Endothelial cell of umbilical vein (primary cell): ENCODE measurements at regions not wholly inside any gene's neighbourhood (a gene's known extent, or its start where the extent isn't known, plus 50 kb on each side); places are given as distances from the start of the nearest gene placed in this dataset.

Experiments used
- BruUV-seq: library from RNA; stranded (reverse); fragments of 400-500 nt; replicated peaks from 2 replicates; lab custom pipeline; 2021; lab: Mats Ljungman, UMichigan
- CTCF ChIA-PET: fragments of 300-600, 350-600 bp; sonication (Branson Sonifier 250); formaldehyde crosslinking; loops from one replicate; lab custom pipeline; 2021; ENCODE audit warnings: antibody characterized with exemption, inconsistent platforms; lab: Charles Lee
- POLR2A ChIA-PET: fragments of 300-600, 350-600 bp; sonication (Branson Sonifier 250); formaldehyde crosslinking; loops from one replicate; lab custom pipeline; 2021; ENCODE audit warnings: antibody characterized with exemption, inconsistent platforms; lab: Charles Lee
- DNase-seq: peaks from one replicate; pipeline ENCODE4 v3.0.0-alpha.2; 2011; ENCODE audit warnings: low read depth, low spot score
- FAIRE-seq: peaks from 2 replicates; lab custom pipeline; 2011; peaks lifted over from hg19 to GRCh38; lab: Jason Lieb, UNC
- H2AFZ ChIP-seq: 2 replicates; pipeline ENCODE4 v1.6.0; 2012; ENCODE audit warnings: low read depth, low read length, control low read depth, inconsistent platforms
- H3K27ac ChIP-seq: 2 replicates; pipeline ENCODE4 v1.5.1; 2011; ENCODE audit warnings: low read depth, mild to moderate bottlenecking, control low read depth, low read length, moderate library complexity; ENCODE audit not compliant: insufficient read depth
- H3K27me3 ChIP-seq, 2 experiments: 2 replicates each; pipeline versions ENCODE4 v1.6.0 to v1.6.1; 2011; ENCODE audit warnings: low read length in 2 of 2, mixed read lengths in 1 of 2; ENCODE audit not compliant: control insufficient read depth in 2 of 2, insufficient read depth in 2 of 2
- H3K36me3 ChIP-seq, 2 experiments: 2 replicates in 1 of 2; 3 replicates in 1 of 2; pipeline ENCODE4 v1.5.1; 2011; ENCODE audit warnings: low read length in 2 of 2, mild to moderate bottlenecking in 1 of 2, moderate library complexity in 1 of 2; ENCODE audit not compliant: control insufficient read depth in 2 of 2, insufficient read depth in 2 of 2; ENCODE audit errors: extremely low read depth in 1 of 2
- H3K4me1 ChIP-seq: 3 replicates; pipeline ENCODE4 v1.5.1; 2011; ENCODE audit warnings: mild to moderate bottlenecking, low read length; ENCODE audit not compliant: control insufficient read depth, insufficient read depth; ENCODE audit errors: extremely low read depth
- H3K4me2 ChIP-seq: 2 replicates; pipeline ENCODE4 v1.6.1; 2011; ENCODE audit warnings: low read length, control low read depth, mixed read lengths; ENCODE audit not compliant: insufficient read depth
- H3K4me3 ChIP-seq, 3 experiments: fragments of 200-600 bp in 1 of 3; sonication (generic), shearing (Covaris generic) in 1 of 3; replicated peaks in 1 of 3; 2 replicates each; pipeline ENCODE4 v1.5.1; 2011 to 2016; ENCODE audit warnings: control low read depth in 3 of 3, low read length in 3 of 3, mild to moderate bottlenecking in 2 of 3, inconsistent platforms in 1 of 3, low read depth in 1 of 3, moderate library complexity in 1 of 3; ENCODE audit not compliant: insufficient read depth in 1 of 3
- H3K79me2 ChIP-seq: 2 replicates; pipeline ENCODE4 v1.6.0; 2012; ENCODE audit warnings: low read length, inconsistent platforms; ENCODE audit not compliant: control insufficient read depth, insufficient read depth
- H3K9ac ChIP-seq: replicated peaks from 2 replicates; pipeline ENCODE3; 2011; ENCODE audit warnings: low read length, control low read depth; ENCODE audit not compliant: insufficient read depth; ENCODE audit errors: extremely low read depth
- H3K9me1 ChIP-seq: replicated peaks from 3 replicates; pipeline ENCODE4 v1.6.0; 2011; ENCODE audit warnings: mild to moderate bottlenecking, low read length; ENCODE audit not compliant: control insufficient read depth, insufficient read depth; ENCODE audit errors: extremely low read depth
- H3K9me3 ChIP-seq: replicated peaks from 2 replicates; pipeline ENCODE4 v1.5.1; 2012; ENCODE audit warnings: low read length, inconsistent platforms; ENCODE audit not compliant: control insufficient read depth, insufficient read depth
- H4K20me1 ChIP-seq: replicated peaks from 2 replicates; pipeline ENCODE3; 2011; ENCODE audit warnings: mild to moderate bottlenecking, low read length; ENCODE audit not compliant: control insufficient read depth, insufficient read depth; ENCODE audit errors: extremely low read depth
- EZH2 ChIP-seq: IDR thresholded peaks from 2 replicates; pipeline ENCODE4 v1.6.1; 2012; ENCODE audit warnings: borderline replicate concordance, low read depth, mild to moderate bottlenecking, moderate library complexity, low read length, inconsistent platforms; ENCODE audit not compliant: severe bottlenecking
- FOS ChIP-seq: IDR thresholded peaks from 2 replicates; pipeline ENCODE4 v1.6.1; 2011; ENCODE audit warnings: mild to moderate bottlenecking, low read length, moderate library complexity, borderline replicate concordance; ENCODE audit not compliant: insufficient read depth
- GATA2 ChIP-seq: IDR thresholded peaks from 2 replicates; pipeline ENCODE4 v1.7.0; 2011; ENCODE audit warnings: low read depth, mild to moderate bottlenecking, moderate library complexity, mixed read lengths, low read length; ENCODE audit not compliant: insufficient read length, insufficient read depth
- JUN ChIP-seq: IDR thresholded peaks from 2 replicates; pipeline ENCODE4 v1.6.1; 2011; ENCODE audit warnings: borderline replicate concordance, low read depth; ENCODE audit not compliant: insufficient read length, insufficient read depth
- MYC ChIP-seq: IDR thresholded peaks from one replicate; pipeline ENCODE4 v1.6.1; 2011; ENCODE audit warnings: mild to moderate bottlenecking, low read depth, low read length
- POLR2A ChIP-seq: IDR thresholded peaks from 2 replicates; pipeline ENCODE4 v1.6.1; 2012; ENCODE audit warnings: low read depth, mild to moderate bottlenecking, control low read depth, low read length
- POLR2AphosphoS5 ChIP-seq: IDR thresholded peaks from 2 replicates; pipeline ENCODE4 v1.6.1; 2012; ENCODE audit warnings: low read depth, mild to moderate bottlenecking, control low read depth, low read length, moderate library complexity; ENCODE audit not compliant: insufficient read depth
- dilution Hi-C: fragments of 300-500 bp; cut with MboI; formaldehyde crosslinking; loops from one replicate; pipeline ENCODE4 v1.15.0; 2019; ENCODE audit warnings: low sequenced_read_pairs; ENCODE audit not compliant: extremely low pct_ligation_motif_present
- intact Hi-C: fragments of 100-400 bp; cut with micrococcal nuclease; formaldehyde crosslinking; loops from one replicate; pipeline ENCODE4 v1.10.0; 2022
- TF ChIP-seq, protein P1 (sequence below), 2 donors: IDR thresholded peaks; 1 replicate in 1 of 2; 2 replicates in 1 of 2; pipeline ENCODE4 v1.5.1; 2011; ENCODE audit warnings: low read length in 2 of 2, mild to moderate bottlenecking in 2 of 2, moderate library complexity in 2 of 2, control low read depth in 1 of 2, inconsistent platforms in 1 of 2, low read depth in 1 of 2; ENCODE audit not compliant: insufficient read depth in 1 of 2; ENCODE audit errors: extremely low read depth in 1 of 2
- TF ChIP-seq, protein P2 (sequence below): IDR thresholded peaks from 2 replicates; pipeline ENCODE4 v1.6.1; 2011; ENCODE audit not compliant: insufficient read depth, insufficient read length

- no TSS peak for BruUV-seq
- dilution Hi-C loops: no loop called here
These were observed 428.7 kb upstream of the TNP1 start for GRCh38 chr2:217288472-217289063.

More at GRCh38 chr2:217288472-217289063, 428.7 kb upstream of the TNP1 start:
- no peak for FAIRE-seq
- H3K4me1 ChIP-seq: no peaks in the 10 kb centered on the region
- no peak overlapping the region for H2AFZ ChIP-seq
- DNase-seq: no peak
- H3K4me2 ChIP-seq: no peak overlapping the region
- no peaks in the 10 kb centered on the region for H3K36me3 ChIP-seq
- no peaks in the 10 kb centered on the region for H4K20me1 ChIP-seq
- H3K27ac ChIP-seq: no peak overlapping the region
- TF ChIP-seq POLR2AphosphoS5 (no peak), EZH2 (no peak), GATA2 (no peak), POLR2A (no peak), FOS (no peak), JUN (no peak), MYC (no peak)
- TF ChIP-seq, protein P1, sequence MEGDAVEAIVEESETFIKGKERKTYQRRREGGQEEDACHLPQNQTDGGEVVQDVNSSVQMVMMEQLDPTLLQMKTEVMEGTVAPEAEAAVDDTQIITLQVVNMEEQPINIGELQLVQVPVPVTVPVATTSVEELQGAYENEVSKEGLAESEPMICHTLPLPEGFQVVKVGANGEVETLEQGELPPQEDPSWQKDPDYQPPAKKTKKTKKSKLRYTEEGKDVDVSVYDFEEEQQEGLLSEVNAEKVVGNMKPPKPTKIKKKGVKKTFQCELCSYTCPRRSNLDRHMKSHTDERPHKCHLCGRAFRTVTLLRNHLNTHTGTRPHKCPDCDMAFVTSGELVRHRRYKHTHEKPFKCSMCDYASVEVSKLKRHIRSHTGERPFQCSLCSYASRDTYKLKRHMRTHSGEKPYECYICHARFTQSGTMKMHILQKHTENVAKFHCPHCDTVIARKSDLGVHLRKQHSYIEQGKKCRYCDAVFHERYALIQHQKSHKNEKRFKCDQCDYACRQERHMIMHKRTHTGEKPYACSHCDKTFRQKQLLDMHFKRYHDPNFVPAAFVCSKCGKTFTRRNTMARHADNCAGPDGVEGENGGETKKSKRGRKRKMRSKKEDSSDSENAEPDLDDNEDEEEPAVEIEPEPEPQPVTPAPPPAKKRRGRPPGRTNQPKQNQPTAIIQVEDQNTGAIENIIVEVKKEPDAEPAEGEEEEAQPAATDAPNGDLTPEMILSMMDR (IDR thresholded peaks at IDR 0.05; ENCODE audit: extremely low read depth in 1 of 2, insufficient read depth in 1 of 2, low read depth in 1 of 2, low read length in 2 of 2): no peak
- TF ChIP-seq, protein P2, sequence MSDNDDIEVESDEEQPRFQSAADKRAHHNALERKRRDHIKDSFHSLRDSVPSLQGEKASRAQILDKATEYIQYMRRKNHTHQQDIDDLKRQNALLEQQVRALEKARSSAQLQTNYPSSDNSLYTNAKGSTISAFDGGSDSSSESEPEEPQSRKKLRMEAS: no peak
- no peaks in the 10 kb centered on the region for H3K27me3 ChIP-seq
- H3K79me2 ChIP-seq: no peaks in the 10 kb centered on the region
- H3K9me3 ChIP-seq: no peaks in the 10 kb centered on the region
- no peak overlapping the region for H3K4me3 ChIP-seq
- no peak overlapping the region for H3K9ac ChIP-seq
- CTCF ChIA-PET: no interaction called here
- intact Hi-C loops: no loop called here
- POLR2A ChIA-PET: no interaction called here
- H3K9me1 ChIP-seq: no peaks in the 10 kb centered on the region
